ENCODE measurements at regions not wholly inside any gene's neighbourhood (a gene's known extent, or its start where the extent isn't known, plus 50 kb on each side); places are given as distances from the start of the nearest gene placed in this dataset.
"Not testable (repeated sequence)": the region's sequence is repeated elsewhere in the genome, so short reads cannot be mapped to it uniquely, and the experiment has no call there.

GRCh38 chr13:50174630-50175029 lies 159.4 kb downstream of the KCNRG start:
- Histone ChIP-seq H3K27ac (ENCODE audit: low read depth in 2 of 2, low read length in 1 of 2) (no peak overlapping the region), H3K27me3 (ENCODE audit: control insufficient read depth in 1 of 2, insufficient read depth in 2 of 2, low read length in 2 of 2) (no peaks in the 10 kb centered on the region), H3K36me3 (ENCODE audit: control insufficient read depth in 2 of 2, insufficient read depth in 2 of 2, low read length in 1 of 2) (no peaks in the 10 kb centered on the region), H3K9me3 (ENCODE audit: control insufficient read depth in 2 of 2, insufficient read depth in 1 of 2, low read depth in 1 of 2, low read length in 1 of 2) (no peaks in the 10 kb centered on the region), H3K4me3 (ENCODE audit: low read depth in 1 of 2, low read length in 2 of 2) (no peak overlapping the region), H3K4me1 (ENCODE audit: control insufficient read depth in 2 of 2, insufficient read depth in 2 of 2, low read length in 1 of 2) (no peaks in the 10 kb centered on the region)
- 95 to 96% methylated on average over 1 of the region's 1 CpG for WGBS, 2 donors

DNA sequence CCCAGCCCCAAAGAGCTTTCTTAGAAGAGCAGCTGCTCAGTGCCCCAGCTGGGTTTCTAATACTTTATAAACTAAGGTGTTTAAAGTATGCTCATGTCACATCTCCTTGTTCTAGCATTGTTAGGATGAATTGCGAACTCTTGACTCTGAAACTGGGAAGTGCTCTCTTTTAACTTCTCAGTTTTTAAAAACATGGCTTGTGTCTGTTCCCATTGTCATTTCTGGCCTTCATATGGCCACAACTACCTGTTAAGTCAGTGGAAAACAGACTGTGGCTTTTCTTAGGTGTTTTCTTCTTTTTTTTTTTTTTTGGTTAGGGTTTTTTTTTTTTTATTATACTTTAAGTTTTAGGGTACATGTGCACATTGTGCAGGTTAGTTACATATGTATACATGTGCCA lies 164.7 kb downstream of the KCNRG start:
- Histone ChIP-seq H3K9me3 (ENCODE audit: control insufficient read depth in 2 of 2, insufficient read depth in 1 of 2, low read depth in 1 of 2, low read length in 1 of 2) (no peaks in the 10 kb centered on the region), H3K36me3 (ENCODE audit: control insufficient read depth in 2 of 2, insufficient read depth in 2 of 2, low read length in 1 of 2) (no peaks in the 10 kb centered on the region), H3K27me3 (ENCODE audit: control insufficient read depth in 1 of 2, insufficient read depth in 2 of 2, low read length in 2 of 2) (no peaks in the 10 kb centered on the region), H3K27ac (ENCODE audit: low read depth in 2 of 2, low read length in 1 of 2) (no peak overlapping the region), H3K4me1 (ENCODE audit: control insufficient read depth in 2 of 2, insufficient read depth in 2 of 2, low read length in 1 of 2) (no peaks in the 10 kb centered on the region), H3K4me3 (ENCODE audit: low read depth in 1 of 2, low read length in 2 of 2) (no peak overlapping the region)
- 67 to 92% methylated on average over 1 of the region's 1 CpG for WGBS, 2 donors

DNA sequence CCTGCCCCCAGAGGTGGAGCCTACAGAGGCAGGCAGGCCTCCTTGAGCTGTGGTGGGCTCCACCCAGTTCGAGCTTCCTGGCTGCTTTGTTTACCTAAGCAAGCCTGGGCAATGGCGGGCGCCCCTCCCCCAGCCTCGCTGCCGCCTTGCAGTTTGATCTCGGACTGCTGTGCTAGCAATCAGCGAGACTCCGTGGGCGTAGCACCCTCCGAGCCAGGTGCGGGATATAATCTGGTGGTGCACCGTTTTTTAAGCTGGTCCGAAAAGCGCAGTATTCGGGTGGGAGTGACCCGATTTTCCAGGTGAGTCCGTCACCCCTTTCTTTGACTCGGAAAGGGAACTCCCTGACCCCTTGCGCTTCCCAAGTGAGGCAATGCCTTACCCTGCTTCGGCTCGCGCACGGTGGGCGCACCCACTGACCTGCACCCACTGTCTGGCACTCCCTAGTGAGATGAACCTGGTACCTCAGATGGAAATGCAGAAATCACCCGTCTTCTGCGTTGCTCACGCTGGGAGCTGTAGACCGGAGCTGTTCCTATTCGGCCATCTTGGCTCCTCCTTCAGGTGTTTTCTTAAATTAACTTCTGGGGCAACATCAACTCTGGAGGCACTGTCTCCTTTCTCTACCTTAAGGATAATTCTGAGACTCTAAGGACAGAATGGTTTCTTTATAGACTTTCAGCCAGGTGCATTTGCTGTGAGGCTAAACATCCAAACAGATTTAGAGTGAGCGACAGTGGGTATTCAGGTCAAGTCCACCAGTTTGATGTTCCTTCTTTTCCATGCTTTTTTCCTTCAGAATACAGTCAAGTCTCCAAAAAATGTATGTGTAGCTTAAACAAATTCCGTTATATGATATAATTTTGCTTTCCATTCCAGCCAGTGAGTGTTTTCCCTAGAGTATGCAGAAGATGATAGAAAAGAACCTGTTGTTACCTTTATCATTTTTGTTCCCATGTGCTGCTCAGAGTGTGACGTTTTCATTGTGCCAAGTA lies 170.8 kb downstream of the KCNRG start:
- H3K27ac ChIP-seq (ENCODE audit: low read depth in 2 of 2, low read length in 1 of 2); H3K4me3 ChIP-seq (ENCODE audit: low read depth in 1 of 2, low read length in 2 of 2); H3K27me3 ChIP-seq (ENCODE audit: control insufficient read depth in 1 of 2, insufficient read depth in 2 of 2, low read length in 2 of 2); H3K36me3 ChIP-seq (ENCODE audit: control insufficient read depth in 2 of 2, insufficient read depth in 2 of 2, low read length in 1 of 2); H3K4me1 ChIP-seq (ENCODE audit: control insufficient read depth in 2 of 2, insufficient read depth in 2 of 2, low read length in 1 of 2); H3K9me3 ChIP-seq (ENCODE audit: control insufficient read depth in 2 of 2, insufficient read depth in 1 of 2, low read depth in 1 of 2, low read length in 1 of 2): not testable (repeated sequence)
- WGBS, 2 donors, result 78 to 82% methylated on average over 21 to 31 of the region's 32 CpGs

GRCh38 chr13:50187352-50188029 lies 172.2 kb downstream of the KCNRG start:
- WGBS, 2 donors, result 87 to 91% methylated on average over 3 of the region's 3 CpGs
- Histone ChIP-seq H3K27ac (ENCODE audit: low read depth in 2 of 2, low read length in 1 of 2) (no peak overlapping the region), H3K4me3 (ENCODE audit: low read depth in 1 of 2, low read length in 2 of 2) (no peak overlapping the region), H3K27me3 (ENCODE audit: control insufficient read depth in 1 of 2, insufficient read depth in 2 of 2, low read length in 2 of 2) (no peaks in the 10 kb centered on the region), H3K36me3 (ENCODE audit: control insufficient read depth in 2 of 2, insufficient read depth in 2 of 2, low read length in 1 of 2) (no peaks in the 10 kb centered on the region), H3K9me3 (ENCODE audit: control insufficient read depth in 2 of 2, insufficient read depth in 1 of 2, low read depth in 1 of 2, low read length in 1 of 2) (no peaks in the 10 kb centered on the region), H3K4me1 (ENCODE audit: control insufficient read depth in 2 of 2, insufficient read depth in 2 of 2, low read length in 1 of 2) (no peaks in the 10 kb centered on the region)

DNA sequence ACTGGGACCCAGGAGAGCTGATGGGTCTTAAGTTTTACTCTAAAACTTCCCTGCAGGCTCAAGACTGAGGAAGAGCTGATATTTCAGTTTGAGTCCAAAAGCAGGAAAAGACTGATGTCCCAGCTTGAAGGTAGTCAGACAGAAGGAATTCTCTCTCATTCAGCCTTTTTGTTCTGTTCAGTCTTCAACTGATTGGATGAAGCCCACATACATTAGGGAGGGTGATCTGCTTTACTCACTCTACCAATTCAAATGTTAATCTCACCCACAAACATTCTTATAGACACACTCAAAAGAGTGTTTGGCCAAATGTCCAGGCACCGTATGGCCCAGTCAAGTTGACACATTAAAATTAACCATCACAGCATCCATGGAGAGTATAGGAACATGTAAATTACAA lies 173.5 kb downstream of the KCNRG start:
- Histone ChIP-seq H3K27ac (ENCODE audit: low read depth in 2 of 2, low read length in 1 of 2) (no peak overlapping the region), H3K27me3 (ENCODE audit: control insufficient read depth in 1 of 2, insufficient read depth in 2 of 2, low read length in 2 of 2) (no peaks in the 10 kb centered on the region), H3K9me3 (ENCODE audit: control insufficient read depth in 2 of 2, insufficient read depth in 1 of 2, low read depth in 1 of 2, low read length in 1 of 2) (no peaks in the 10 kb centered on the region), H3K4me3 (ENCODE audit: low read depth in 1 of 2, low read length in 2 of 2) (no peak overlapping the region), H3K36me3 (ENCODE audit: control insufficient read depth in 2 of 2, insufficient read depth in 2 of 2, low read length in 1 of 2) (no peaks in the 10 kb centered on the region), H3K4me1 (ENCODE audit: control insufficient read depth in 2 of 2, insufficient read depth in 2 of 2, low read length in 1 of 2) (no peaks in the 10 kb centered on the region)
- WGBS, 2 donors, result 70 to 96% methylated on average over 1 of the region's 1 CpG

GRCh38 chr13:50189450-50189849 lies 174.2 kb downstream of the KCNRG start:
- no peaks in the 10 kb centered on the region for H3K36me3 ChIP-seq (ENCODE audit: control insufficient read depth in 2 of 2, insufficient read depth in 2 of 2, low read length in 1 of 2)
- H3K27ac ChIP-seq (ENCODE audit: low read depth in 2 of 2, low read length in 1 of 2), result no peak overlapping the region
- no peak overlapping the region for H3K4me3 ChIP-seq (ENCODE audit: low read depth in 1 of 2, low read length in 2 of 2)
- H3K4me1 ChIP-seq (ENCODE audit: control insufficient read depth in 2 of 2, insufficient read depth in 2 of 2, low read length in 1 of 2), result no peaks in the 10 kb centered on the region
- no peaks in the 10 kb centered on the region for H3K27me3 ChIP-seq (ENCODE audit: control insufficient read depth in 1 of 2, insufficient read depth in 2 of 2, low read length in 2 of 2)
- H3K9me3 ChIP-seq (ENCODE audit: control insufficient read depth in 2 of 2, insufficient read depth in 1 of 2, low read depth in 1 of 2, low read length in 1 of 2), result no peaks in the 10 kb centered on the region
- 94 to 95% methylated on average over 2 of the region's 2 CpGs for WGBS, 2 donors

GRCh38 chr13:50191004-50191403 lies 175.8 kb downstream of the KCNRG start:
- Histone ChIP-seq H3K27me3 (ENCODE audit: control insufficient read depth in 1 of 2, insufficient read depth in 2 of 2, low read length in 2 of 2) (no peaks in the 10 kb centered on the region), H3K27ac (ENCODE audit: low read depth in 2 of 2, low read length in 1 of 2) (no peak overlapping the region), H3K4me1 (ENCODE audit: control insufficient read depth in 2 of 2, insufficient read depth in 2 of 2, low read length in 1 of 2) (no peaks in the 10 kb centered on the region), H3K9me3 (ENCODE audit: control insufficient read depth in 2 of 2, insufficient read depth in 1 of 2, low read depth in 1 of 2, low read length in 1 of 2) (no peaks in the 10 kb centered on the region), H3K36me3 (ENCODE audit: control insufficient read depth in 2 of 2, insufficient read depth in 2 of 2, low read length in 1 of 2) (no peaks in the 10 kb centered on the region), H3K4me3 (ENCODE audit: low read depth in 1 of 2, low read length in 2 of 2) (no peak overlapping the region)
- 56 to 65% methylated on average over 1 of the region's 1 CpG for WGBS, 2 donors

GRCh38 chr13:50192272-50192813 lies 177.1 kb downstream of the KCNRG start:
- no peaks in the 10 kb centered on the region for H3K4me1 ChIP-seq (ENCODE audit: control insufficient read depth in 2 of 2, insufficient read depth in 2 of 2, low read length in 1 of 2)
- H3K4me3 ChIP-seq (ENCODE audit: low read depth in 1 of 2, low read length in 2 of 2), result no peak overlapping the region
- no peak overlapping the region for H3K27ac ChIP-seq (ENCODE audit: low read depth in 2 of 2, low read length in 1 of 2)
- 76 to 83% methylated on average over 1 of the region's 1 CpG for WGBS, 2 donors
- no peaks in the 10 kb centered on the region for H3K36me3 ChIP-seq (ENCODE audit: control insufficient read depth in 2 of 2, insufficient read depth in 2 of 2, low read length in 1 of 2)
- no peaks in the 10 kb centered on the region for H3K27me3 ChIP-seq (ENCODE audit: control insufficient read depth in 1 of 2, insufficient read depth in 2 of 2, low read length in 2 of 2)
- H3K9me3 ChIP-seq (ENCODE audit: control insufficient read depth in 2 of 2, insufficient read depth in 1 of 2, low read depth in 1 of 2, low read length in 1 of 2), result no peaks in the 10 kb centered on the region

DNA sequence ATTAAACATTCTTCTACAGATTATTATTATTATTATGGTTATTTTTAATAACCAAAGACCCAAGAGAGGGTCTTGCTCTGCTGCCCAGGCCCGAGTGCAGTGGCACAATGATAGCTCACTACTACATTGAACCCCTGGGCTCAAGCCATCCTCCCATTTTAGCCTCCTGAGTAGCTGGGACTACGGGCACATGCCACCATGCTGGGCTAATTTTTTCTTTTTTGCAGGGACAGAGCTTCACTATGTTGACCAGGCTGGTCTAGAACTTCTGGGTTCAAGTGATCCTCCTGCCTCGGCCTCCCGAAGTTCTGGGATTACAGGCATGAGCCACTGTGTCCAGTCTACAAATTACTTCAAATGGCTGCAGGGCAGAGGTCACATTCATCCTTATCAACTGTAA lies 179.8 kb downstream of the KCNRG start:
- Histone ChIP-seq H3K4me1 (ENCODE audit: control insufficient read depth in 2 of 2, insufficient read depth in 2 of 2, low read length in 1 of 2) (no peaks in the 10 kb centered on the region), H3K27me3 (ENCODE audit: control insufficient read depth in 1 of 2, insufficient read depth in 2 of 2, low read length in 2 of 2) (no peaks in the 10 kb centered on the region), H3K27ac (ENCODE audit: low read depth in 2 of 2, low read length in 1 of 2) (no peak overlapping the region), H3K9me3 (ENCODE audit: control insufficient read depth in 2 of 2, insufficient read depth in 1 of 2, low read depth in 1 of 2, low read length in 1 of 2) (no peaks in the 10 kb centered on the region), H3K36me3 (ENCODE audit: control insufficient read depth in 2 of 2, insufficient read depth in 2 of 2, low read length in 1 of 2) (no peaks in the 10 kb centered on the region), H3K4me3 (ENCODE audit: low read depth in 1 of 2, low read length in 2 of 2) (no peak overlapping the region)
- 71 to 72% methylated on average over 4 of the region's 4 CpGs for WGBS, 2 donors
